AG09309 (cell line): ENCODE measurements at regions not wholly inside any gene's neighbourhood (a gene's known extent, or its start where the extent isn't known, plus 50 kb on each side); places are given as distances from the start of the nearest gene placed in this dataset.
"Not testable (repeated sequence)": the region's sequence is repeated elsewhere in the genome, so short reads cannot be mapped to it uniquely, and the experiment has no call there.

ENCODE experiments used
- DNase-seq: peaks from one replicate; pipeline ENCODE4 v3.0.0-alpha.2; 2010; ENCODE audit warnings: low read depth
- H3K4me3 ChIP-seq: 2 replicates; pipeline ENCODE4 v1.5.1; 2011; ENCODE audit warnings: mild to moderate bottlenecking, low read depth, low read length, moderate library complexity; ENCODE audit not compliant: control insufficient read depth
- CTCF ChIP-seq: IDR thresholded peaks from 2 replicates; pipeline ENCODE4 v1.5.1; 2011; ENCODE audit warnings: mild to moderate bottlenecking, low read depth, low read length, inconsistent platforms; ENCODE audit not compliant: insufficient read depth, control insufficient read depth; ENCODE audit errors: missing control alignments

- no peak for TF ChIP-seq CTCF
- H3K4me3 ChIP-seq = no peak overlapping the region
- no peak for DNase-seq
Measured at GRCh38 chr14:86772075-86772474, 1220.9 kb downstream of the GALC start.

GRCh38 chr14:86770186-86770585 is 1222.8 kb downstream of the GALC start:
- H3K4me3 ChIP-seq = no peak overlapping the region
- TF ChIP-seq CTCF = no peak
- DNase-seq = no peak

- no peak for DNase-seq
- no peak for TF ChIP-seq CTCF
- H3K4me3 ChIP-seq = no peak overlapping the region
Measured at GRCh38 chr14:86766469-86766868, 1226.5 kb downstream of the GALC start.

GRCh38 chr14:86761611-86762010 is 1231.4 kb downstream of the GALC start:
- H3K4me3 ChIP-seq = no peak overlapping the region
- DNase-seq = no peak
- no peak for TF ChIP-seq CTCF

GRCh38 chr14:86756521-86757190 is 1226.7 kb downstream of the FLRT2 start:
- no peak overlapping the region for H3K4me3 ChIP-seq
- TF ChIP-seq CTCF = no peak
- no peak for DNase-seq

- DNase-seq, H3K4me3 ChIP-seq: not testable (repeated sequence)
Measured at GRCh38 chr14:86750488-86750887, 1220.5 kb downstream of the FLRT2 start.

- H3K4me3 ChIP-seq = no peak overlapping the region
- no peak for TF ChIP-seq CTCF
- DNase-seq = no peak
Measured at GRCh38 chr14:86739761-86740160, 1209.8 kb downstream of the FLRT2 start.

- not testable (repeated sequence) for DNase-seq, H3K4me3 ChIP-seq
Measured at GRCh38 chr14:86731427-86731826, 1201.5 kb downstream of the FLRT2 start.
